ENCODE measurements at regions not wholly inside any gene's neighbourhood (a gene's known extent, or its start where the extent isn't known, plus 50 kb on each side); places are given as distances from the start of the nearest gene placed in this dataset.
A peak's percentile ranks its signal among the peaks of the same experiment; 100 is the strongest.

DNA sequence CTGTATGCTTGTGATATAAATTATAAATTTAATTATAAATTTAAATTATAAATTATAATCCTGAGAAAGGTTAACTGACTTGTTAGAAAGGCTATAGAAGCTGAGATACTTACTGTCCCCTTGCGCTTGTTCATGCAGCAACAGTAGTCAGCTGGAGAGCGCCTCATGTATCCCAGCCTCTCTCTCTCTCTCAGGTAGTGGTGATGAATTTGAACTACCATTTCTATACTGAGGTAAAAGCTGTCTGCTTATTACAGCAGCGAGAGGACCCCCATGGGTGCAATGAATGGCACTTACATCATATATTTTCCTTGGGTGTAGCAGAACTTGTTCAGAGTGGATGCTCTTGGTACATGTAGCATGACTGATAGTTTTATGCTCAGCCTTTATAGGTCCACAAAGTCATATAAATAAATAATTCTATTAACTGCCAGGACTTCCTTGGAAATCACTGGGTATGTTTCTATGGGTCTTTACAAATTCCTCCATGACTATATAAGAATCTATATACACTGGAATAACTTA is 1308.7 kb downstream of the REEP3 start:
- TF ChIP-seq PPARA (CRISPR knock-in tag; IDR thresholded peaks at IDR 0.05; ENCODE audit: borderline replicate concordance): no peak
- no peak for TF ChIP-seq CSDC2 (CRISPR knock-in tag; IDR thresholded peaks at IDR 0.05)
- TF ChIP-seq GLIS3 (CRISPR knock-in tag; IDR thresholded peaks at IDR 0.05): no peak
- TF ChIP-seq ARNTL (CRISPR knock-in tag; IDR thresholded peaks at IDR 0.05; ENCODE audit: borderline replicate concordance, low read depth): no peak
- TF ChIP-seq TCF4 (CRISPR knock-in tag; IDR thresholded peaks at IDR 0.05; ENCODE audit: borderline replicate concordance): no peak
- no peak for TF ChIP-seq ZNF8 (CRISPR knock-in tag; IDR thresholded peaks at IDR 0.05)
- TF ChIP-seq, protein P1, sequence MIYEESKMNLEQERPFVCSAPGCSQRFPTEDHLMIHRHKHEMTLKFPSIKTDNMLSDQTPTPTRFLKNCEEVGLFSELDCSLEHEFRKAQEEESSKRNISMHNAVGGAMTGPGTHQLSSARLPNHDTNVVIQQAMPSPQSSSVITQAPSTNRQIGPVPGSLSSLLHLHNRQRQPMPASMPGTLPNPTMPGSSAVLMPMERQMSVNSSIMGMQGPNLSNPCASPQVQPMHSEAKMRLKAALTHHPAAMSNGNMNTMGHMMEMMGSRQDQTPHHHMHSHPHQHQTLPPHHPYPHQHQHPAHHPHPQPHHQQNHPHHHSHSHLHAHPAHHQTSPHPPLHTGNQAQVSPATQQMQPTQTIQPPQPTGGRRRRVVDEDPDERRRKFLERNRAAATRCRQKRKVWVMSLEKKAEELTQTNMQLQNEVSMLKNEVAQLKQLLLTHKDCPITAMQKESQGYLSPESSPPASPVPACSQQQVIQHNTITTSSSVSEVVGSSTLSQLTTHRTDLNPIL (CRISPR knock-in tag; IDR thresholded peaks at IDR 0.05; ENCODE audit: low read depth): no peak
- no peak for TF ChIP-seq SNAI2 (CRISPR knock-in tag; IDR thresholded peaks at IDR 0.05)
- TF ChIP-seq ZNF70 (CRISPR knock-in tag; IDR thresholded peaks at IDR 0.05): no peak
- no peak for ATAC-seq

DNA sequence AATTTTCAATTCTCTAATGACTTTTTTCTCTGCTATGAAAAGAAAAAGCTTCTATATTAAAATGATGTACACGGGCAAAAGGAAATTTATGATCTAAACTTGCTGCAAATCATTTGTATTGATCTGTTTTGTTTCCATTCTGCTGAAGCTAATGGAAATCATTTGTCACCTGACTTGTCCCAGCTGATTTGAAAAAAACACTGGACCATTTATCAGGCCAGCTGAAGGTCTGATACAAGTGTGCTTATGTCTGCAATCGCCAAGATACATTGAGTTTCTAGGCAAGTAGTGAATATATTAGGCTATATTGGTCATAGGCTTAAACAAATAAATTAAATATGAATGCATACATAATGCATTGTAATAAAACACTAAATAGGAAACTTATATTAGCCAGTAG is 1309.7 kb downstream of the REEP3 start:
- TF ChIP-seq ZFP3 (CRISPR knock-in tag; IDR thresholded peaks at IDR 0.05): no peak
- no peak for TF ChIP-seq ZNF8 (CRISPR knock-in tag; IDR thresholded peaks at IDR 0.05)
- TF ChIP-seq ZNF70 (CRISPR knock-in tag; IDR thresholded peaks at IDR 0.05): no peak
- TF ChIP-seq, protein P2, sequence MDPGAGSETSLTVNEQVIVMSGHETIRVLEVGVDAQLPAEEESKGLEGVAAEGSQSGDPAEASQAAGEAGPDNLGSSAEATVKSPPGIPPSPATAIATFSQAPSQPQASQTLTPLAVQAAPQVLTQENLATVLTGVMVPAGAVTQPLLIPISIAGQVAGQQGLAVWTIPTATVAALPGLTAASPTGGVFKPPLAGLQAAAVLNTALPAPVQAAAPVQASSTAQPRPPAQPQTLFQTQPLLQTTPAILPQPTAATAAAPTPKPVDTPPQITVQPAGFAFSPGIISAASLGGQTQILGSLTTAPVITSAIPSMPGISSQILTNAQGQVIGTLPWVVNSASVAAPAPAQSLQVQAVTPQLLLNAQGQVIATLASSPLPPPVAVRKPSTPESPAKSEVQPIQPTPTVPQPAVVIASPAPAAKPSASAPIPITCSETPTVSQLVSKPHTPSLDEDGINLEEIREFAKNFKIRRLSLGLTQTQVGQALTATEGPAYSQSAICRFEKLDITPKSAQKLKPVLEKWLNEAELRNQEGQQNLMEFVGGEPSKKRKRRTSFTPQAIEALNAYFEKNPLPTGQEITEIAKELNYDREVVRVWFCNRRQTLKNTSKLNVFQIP (CRISPR knock-in tag; IDR thresholded peaks at IDR 0.05; ENCODE audit: borderline replicate concordance, low read depth): no peak
- no peak for TF ChIP-seq TCF4 (CRISPR knock-in tag; IDR thresholded peaks at IDR 0.05; ENCODE audit: borderline replicate concordance)
- no peak for TF ChIP-seq CSDC2 (CRISPR knock-in tag; IDR thresholded peaks at IDR 0.05)
- TF ChIP-seq ARNTL (CRISPR knock-in tag; IDR thresholded peaks at IDR 0.05; ENCODE audit: borderline replicate concordance, low read depth): no peak
- no peak for TF ChIP-seq ESRRG (CRISPR knock-in tag; IDR thresholded peaks at IDR 0.05)
- no peak for TF ChIP-seq ZFP30 (CRISPR knock-in tag; IDR thresholded peaks at IDR 0.05)
- no peak for TF ChIP-seq GLIS3 (CRISPR knock-in tag; IDR thresholded peaks at IDR 0.05)
- no peak for TF ChIP-seq ISL1 (CRISPR knock-in tag; IDR thresholded peaks at IDR 0.05)
- TF ChIP-seq, protein P3, sequence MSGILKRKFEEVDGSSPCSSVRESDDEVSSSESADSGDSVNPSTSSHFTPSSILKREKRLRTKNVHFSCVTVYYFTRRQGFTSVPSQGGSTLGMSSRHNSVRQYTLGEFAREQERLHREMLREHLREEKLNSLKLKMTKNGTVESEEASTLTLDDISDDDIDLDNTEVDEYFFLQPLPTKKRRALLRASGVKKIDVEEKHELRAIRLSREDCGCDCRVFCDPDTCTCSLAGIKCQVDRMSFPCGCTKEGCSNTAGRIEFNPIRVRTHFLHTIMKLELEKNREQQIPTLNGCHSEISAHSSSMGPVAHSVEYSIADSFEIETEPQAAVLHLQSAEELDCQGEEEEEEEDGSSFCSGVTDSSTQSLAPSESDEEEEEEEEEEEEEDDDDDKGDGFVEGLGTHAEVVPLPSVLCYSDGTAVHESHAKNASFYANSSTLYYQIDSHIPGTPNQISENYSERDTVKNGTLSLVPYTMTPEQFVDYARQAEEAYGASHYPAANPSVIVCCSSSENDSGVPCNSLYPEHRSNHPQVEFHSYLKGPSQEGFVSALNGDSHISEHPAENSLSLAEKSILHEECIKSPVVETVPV (CRISPR knock-in tag; IDR thresholded peaks at IDR 0.05): no peak
- no peak for TF ChIP-seq BACH2 (CRISPR knock-in tag; IDR thresholded peaks at IDR 0.05; ENCODE audit: borderline replicate concordance)
- TF ChIP-seq TOX (CRISPR knock-in tag; IDR thresholded peaks at IDR 0.05; ENCODE audit: borderline replicate concordance): no peak
- no peak for TF ChIP-seq ZC3H10 (CRISPR knock-in tag; IDR thresholded peaks at IDR 0.05)
- ATAC-seq: no peak

DNA sequence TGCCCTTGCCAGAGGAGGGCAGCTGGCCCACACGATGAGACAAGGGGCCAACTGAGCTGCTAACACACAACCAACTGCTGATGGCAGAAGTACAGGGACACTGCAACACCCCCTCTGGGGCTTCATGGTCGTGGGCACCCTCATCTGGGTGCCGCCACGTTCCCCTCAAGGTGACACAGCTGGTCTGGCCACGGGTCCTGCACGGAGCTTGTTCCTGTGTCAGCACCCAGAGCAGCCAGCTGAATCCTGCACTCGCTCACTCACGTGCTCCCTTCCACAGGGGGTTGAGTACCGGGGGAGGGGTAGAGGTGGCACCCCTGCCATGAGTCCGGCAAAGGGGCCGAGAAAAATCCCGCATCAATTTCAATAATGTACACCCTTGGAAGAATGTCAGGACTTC is 1319.1 kb downstream of the REEP3 start:
- TF ChIP-seq RARB (CRISPR knock-in tag; IDR thresholded peaks at IDR 0.05) (no peak), ZFP30 (CRISPR knock-in tag; IDR thresholded peaks at IDR 0.05) (no peak), ZNF70 (CRISPR knock-in tag; IDR thresholded peaks at IDR 0.05) (no peak), GLIS3 (CRISPR knock-in tag; IDR thresholded peaks at IDR 0.05) (no peak), ISL1 (CRISPR knock-in tag; IDR thresholded peaks at IDR 0.05) (no peak), TOX (CRISPR knock-in tag; IDR thresholded peaks at IDR 0.05; ENCODE audit: borderline replicate concordance) (no peak), SNAI2 (CRISPR knock-in tag; IDR thresholded peaks at IDR 0.05) (no peak)
- no peak for ATAC-seq

DNA sequence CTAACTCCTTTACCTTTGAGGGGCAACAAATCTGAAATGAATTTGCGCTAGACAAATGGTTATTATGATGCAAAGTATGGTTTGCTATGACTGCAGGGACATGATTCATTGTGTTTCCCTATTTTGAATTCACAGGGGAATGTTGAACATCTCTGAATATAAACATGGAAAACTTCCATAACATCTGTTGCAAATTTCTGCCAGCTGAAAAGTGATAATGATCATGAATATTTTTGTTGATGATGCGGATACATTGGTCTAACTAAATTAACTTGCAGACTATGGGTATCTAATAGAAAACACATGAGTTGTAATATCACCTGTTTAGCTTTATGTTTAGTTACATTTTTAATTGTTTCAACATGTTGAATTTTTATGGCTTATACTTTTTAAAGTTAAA is 1325.5 kb downstream of the REEP3 start:
- TF ChIP-seq, protein P3 (CRISPR knock-in tag; IDR thresholded peaks at IDR 0.05): peak; percentile 92
- TF ChIP-seq ESRRG (CRISPR knock-in tag; IDR thresholded peaks at IDR 0.05) (0 out of 2 replicates have a peak, but pooled peaks have one; percentile 37), ARNTL (CRISPR knock-in tag; IDR thresholded peaks at IDR 0.05; ENCODE audit: borderline replicate concordance, low read depth) (no peak), SNAI2 (CRISPR knock-in tag; IDR thresholded peaks at IDR 0.05) (peak; percentile 92), TCF4 (CRISPR knock-in tag; IDR thresholded peaks at IDR 0.05; ENCODE audit: borderline replicate concordance) (peak; percentile 100), RARB (CRISPR knock-in tag; IDR thresholded peaks at IDR 0.05) (no peak), ZNF565 (CRISPR knock-in tag; conservative IDR thresholded peaks at IDR 0.05; ENCODE audit: low read depth) (0 out of 2 replicates have a peak, but pooled peaks have one; percentile 36), ZNF70 (CRISPR knock-in tag; IDR thresholded peaks at IDR 0.05) (0 out of 2 replicates have a peak, but pooled peaks have one; percentile 19), ZNF8 (CRISPR knock-in tag; IDR thresholded peaks at IDR 0.05) (peak; percentile 36; the same call in 1 of the 2 replicates), TOX (CRISPR knock-in tag; IDR thresholded peaks at IDR 0.05; ENCODE audit: borderline replicate concordance) (no peak), ISL1 (CRISPR knock-in tag; IDR thresholded peaks at IDR 0.05) (peak; percentile 35), CSDC2 (CRISPR knock-in tag; IDR thresholded peaks at IDR 0.05) (no peak)
- TF ChIP-seq, protein P4, sequence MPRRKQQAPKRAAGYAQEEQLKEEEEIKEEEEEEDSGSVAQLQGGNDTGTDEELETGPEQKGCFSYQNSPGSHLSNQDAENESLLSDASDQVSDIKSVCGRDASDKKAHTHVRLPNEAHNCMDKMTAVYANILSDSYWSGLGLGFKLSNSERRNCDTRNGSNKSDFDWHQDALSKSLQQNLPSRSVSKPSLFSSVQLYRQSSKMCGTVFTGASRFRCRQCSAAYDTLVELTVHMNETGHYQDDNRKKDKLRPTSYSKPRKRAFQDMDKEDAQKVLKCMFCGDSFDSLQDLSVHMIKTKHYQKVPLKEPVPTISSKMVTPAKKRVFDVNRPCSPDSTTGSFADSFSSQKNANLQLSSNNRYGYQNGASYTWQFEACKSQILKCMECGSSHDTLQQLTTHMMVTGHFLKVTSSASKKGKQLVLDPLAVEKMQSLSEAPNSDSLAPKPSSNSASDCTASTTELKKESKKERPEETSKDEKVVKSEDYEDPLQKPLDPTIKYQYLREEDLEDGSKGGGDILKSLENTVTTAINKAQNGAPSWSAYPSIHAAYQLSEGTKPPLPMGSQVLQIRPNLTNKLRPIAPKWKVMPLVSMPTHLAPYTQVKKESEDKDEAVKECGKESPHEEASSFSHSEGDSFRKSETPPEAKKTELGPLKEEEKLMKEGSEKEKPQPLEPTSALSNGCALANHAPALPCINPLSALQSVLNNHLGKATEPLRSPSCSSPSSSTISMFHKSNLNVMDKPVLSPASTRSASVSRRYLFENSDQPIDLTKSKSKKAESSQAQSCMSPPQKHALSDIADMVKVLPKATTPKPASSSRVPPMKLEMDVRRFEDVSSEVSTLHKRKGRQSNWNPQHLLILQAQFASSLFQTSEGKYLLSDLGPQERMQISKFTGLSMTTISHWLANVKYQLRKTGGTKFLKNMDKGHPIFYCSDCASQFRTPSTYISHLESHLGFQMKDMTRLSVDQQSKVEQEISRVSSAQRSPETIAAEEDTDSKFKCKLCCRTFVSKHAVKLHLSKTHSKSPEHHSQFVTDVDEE (CRISPR knock-in tag; IDR thresholded peaks at IDR 0.05): peak; percentile 97
- ATAC-seq: no peak
